GM23338 (cell line): ENCODE measurements at regions not wholly inside any gene's neighbourhood (a gene's known extent, or its start where the extent isn't known, plus 50 kb on each side); places are given as distances from the start of the nearest gene placed in this dataset.

Source experiments
- CREB1 ChIP-seq: fragments of 250-450 bp; sonication (Bioruptor Pico); IDR thresholded peaks from 2 replicates; pipeline ENCODE4 v1.5.0; 2020; ENCODE audit warnings: low read depth, mild to moderate bottlenecking, moderate library complexity
- CTCF ChIP-seq, 2 experiments: fragments of 200-600 bp in 1 of 2; sonication (generic) in 1 of 2; conservative IDR thresholded peaks; 2 replicates each; pipeline versions ENCODE4 v1.5.1 to v1.6.1; 2016 to 2017; ENCODE audit warnings: antibody characterized with exemption in 2 of 2, low read depth in 2 of 2, mild to moderate bottlenecking in 2 of 2, moderate library complexity in 1 of 2
- EZH2 ChIP-seq: fragments of 200-600 bp; sonication (generic); IDR thresholded peaks from one replicate; pipeline ENCODE4 v1.8.0; 2017; ENCODE audit warnings: antibody characterized with exemption, mild to moderate bottlenecking, low read depth; ENCODE audit not compliant: unreplicated experiment
- NANOG ChIP-seq: IDR thresholded peaks from 2 replicates; pipeline ENCODE4 v1.6.1; 2016; ENCODE audit warnings: antibody characterized with exemption, borderline replicate concordance
- POLR2AphosphoS5 ChIP-seq: IDR thresholded peaks from 2 replicates; pipeline ENCODE4 v1.6.1; 2016; ENCODE audit warnings: antibody characterized with exemption, low read depth
- ZNF331 ChIP-seq: fragments of 250-450 bp; sonication (Bioruptor Pico); IDR thresholded peaks from 2 replicates; pipeline ENCODE4 v1.5.0; 2020; ENCODE audit warnings: low read depth, mild to moderate bottlenecking, moderate library complexity

GRCh38 chr5:124572971-124573370 is 173.5 kb downstream of the ZNF608 start:
- TF ChIP-seq EZH2 (no peak), POLR2AphosphoS5 (no peak), CTCF (conservative IDR thresholded peaks at IDR 0.05; ENCODE audit: low read depth in 2 of 2) (no peak), CREB1 (CRISPR knock-in tag) (no peak), ZNF331 (CRISPR knock-in tag) (no peak), NANOG (no peak)
